Mesenchymal stem cell (in vitro differentiated cells and primary cell): ENCODE measurements at regions not wholly inside any gene's neighbourhood (a gene's known extent, or its start where the extent isn't known, plus 50 kb on each side); places are given as distances from the start of the nearest gene placed in this dataset.
"Not testable (repeated sequence)": the region's sequence is repeated elsewhere in the genome, so short reads cannot be mapped to it uniquely, and the experiment has no call there.

Experiments used
- DNase-seq: peaks from one replicate; pipeline ENCODE4 v3.0.0-alpha.2; 2013
- H2AFZ ChIP-seq: one replicate; pipeline ENCODE4 v1.6.1; 2013; ENCODE audit warnings: low read depth, mild to moderate bottlenecking, control low read depth, inconsistent platforms, low read length, moderate library complexity
- H2AK5ac ChIP-seq: 2 replicates; pipeline ENCODE4 v1.6.1; 2013; ENCODE audit warnings: low read length, moderate library complexity, mild to moderate bottlenecking, inconsistent platforms; ENCODE audit not compliant: severe bottlenecking
- H2BK120ac ChIP-seq: one replicate; pipeline ENCODE4 v1.6.1; 2013; ENCODE audit warnings: low read depth, mild to moderate bottlenecking, inconsistent platforms, low read length, moderate library complexity
- H2BK12ac ChIP-seq, 2 experiments: one replicate each; pipeline ENCODE4 v1.6.1; 2013; ENCODE audit warnings: inconsistent platforms in 2 of 2, low read length in 2 of 2, mild to moderate bottlenecking in 2 of 2, moderate library complexity in 2 of 2, control low read depth in 1 of 2
- H2BK15ac ChIP-seq: one replicate; pipeline ENCODE4 v1.6.1; 2013; ENCODE audit warnings: mild to moderate bottlenecking, low read depth, inconsistent platforms; ENCODE audit not compliant: poor library complexity, severe bottlenecking
- H2BK5ac ChIP-seq: 2 replicates; pipeline ENCODE4 v1.6.1; 2013; ENCODE audit warnings: low read depth, mild to moderate bottlenecking, low read length, control low read depth, inconsistent platforms; ENCODE audit not compliant: poor library complexity, severe bottlenecking
- H3K14ac ChIP-seq, 2 experiments: one replicate each; pipeline ENCODE4 v1.6.1; 2013; ENCODE audit warnings: inconsistent platforms in 2 of 2, low read length in 2 of 2, control low read depth in 1 of 2, mild to moderate bottlenecking in 1 of 2, moderate library complexity in 1 of 2
- H3K18ac ChIP-seq, 2 experiments: one replicate each; pipeline ENCODE4 v1.6.1; 2013; ENCODE audit warnings: inconsistent platforms in 2 of 2, low read length in 2 of 2, control low read depth in 1 of 2, low read depth in 1 of 2, mild to moderate bottlenecking in 1 of 2
- H3K23ac ChIP-seq, 2 experiments: one replicate each; pipeline ENCODE4 v1.6.1; 2013; ENCODE audit warnings: inconsistent platforms in 2 of 2, low read length in 2 of 2, mild to moderate bottlenecking in 2 of 2, moderate library complexity in 2 of 2, control low read depth in 1 of 2
- H3K27ac ChIP-seq: 2 replicates; pipeline ENCODE4 v1.5.1; 2013; ENCODE audit warnings: mild to moderate bottlenecking, moderate library complexity, low read length, control low read depth, inconsistent platforms; ENCODE audit not compliant: poor library complexity, severe bottlenecking
- H3K27me3 ChIP-seq, 2 experiments: 2 replicates each; pipeline versions ENCODE4 v1.6.1 to v1.7.0; 2013; ENCODE audit warnings: low read length in 2 of 2, mild to moderate bottlenecking in 2 of 2, moderate library complexity in 2 of 2, control low read depth in 1 of 2, inconsistent platforms in 1 of 2; ENCODE audit not compliant: control insufficient read depth in 1 of 2, insufficient read depth in 1 of 2
- H3K36me3 ChIP-seq, 2 experiments: 2 replicates each; pipeline versions ENCODE4 v1.6.1 to v1.7.0; 2013; ENCODE audit warnings: low read length in 2 of 2, control low read depth in 1 of 2, inconsistent platforms in 1 of 2, low read depth in 1 of 2, mild to moderate bottlenecking in 1 of 2; ENCODE audit not compliant: insufficient read depth in 2 of 2, control insufficient read depth in 1 of 2
- H3K4ac ChIP-seq, 2 experiments: one replicate each; pipeline ENCODE4 v1.6.1; 2013; ENCODE audit warnings: inconsistent platforms in 2 of 2, low read length in 2 of 2, mild to moderate bottlenecking in 2 of 2, moderate library complexity in 2 of 2, control low read depth in 1 of 2, low read depth in 1 of 2
- H3K4me1 ChIP-seq: 2 replicates; pipeline ENCODE4 v1.6.1; 2013; ENCODE audit warnings: low read depth, low read length, control low read depth; ENCODE audit not compliant: control insufficient read depth, insufficient read depth
- H3K4me2 ChIP-seq: 2 replicates; pipeline ENCODE4 v1.6.1; 2013; ENCODE audit warnings: low read length, mild to moderate bottlenecking, inconsistent platforms; ENCODE audit not compliant: poor library complexity, severe bottlenecking
- H3K4me3 ChIP-seq, 2 experiments: 2 replicates each; pipeline versions ENCODE4 v1.5.1 to v1.7.0; 2013; ENCODE audit warnings: low read length in 2 of 2, mild to moderate bottlenecking in 2 of 2, control low read depth in 1 of 2, low read depth in 1 of 2; ENCODE audit not compliant: insufficient read depth in 1 of 2
- H3K79me1 ChIP-seq: replicated peaks from 2 replicates; pipeline ENCODE4 v1.6.1; 2013; ENCODE audit warnings: mild to moderate bottlenecking, control low read depth, low read length, inconsistent platforms; ENCODE audit not compliant: poor library complexity, severe bottlenecking
- H3K9ac ChIP-seq: 2 replicates; pipeline ENCODE4 v1.7.0; 2013; ENCODE audit warnings: mild to moderate bottlenecking, low read length, moderate library complexity
- H3K9me3 ChIP-seq: 2 replicates; pipeline ENCODE4 v1.7.0; 2013; ENCODE audit warnings: mild to moderate bottlenecking, low read length; ENCODE audit not compliant: control insufficient read depth
- H4K8ac ChIP-seq: one replicate; pipeline ENCODE4 v1.6.1; 2013; ENCODE audit warnings: inconsistent platforms, mild to moderate bottlenecking, low read length, moderate library complexity
- H4K91ac ChIP-seq: one replicate; pipeline ENCODE4 v1.6.1; 2013; ENCODE audit warnings: mild to moderate bottlenecking, low read length, inconsistent platforms
- WGBS: methylation state at CpG from one replicate; pipeline ENCODE4 v1.1.7; 2013; ENCODE audit warnings: mixed read lengths; 5-methylcytosine and 5-hydroxymethylcytosine counted together

DNA sequence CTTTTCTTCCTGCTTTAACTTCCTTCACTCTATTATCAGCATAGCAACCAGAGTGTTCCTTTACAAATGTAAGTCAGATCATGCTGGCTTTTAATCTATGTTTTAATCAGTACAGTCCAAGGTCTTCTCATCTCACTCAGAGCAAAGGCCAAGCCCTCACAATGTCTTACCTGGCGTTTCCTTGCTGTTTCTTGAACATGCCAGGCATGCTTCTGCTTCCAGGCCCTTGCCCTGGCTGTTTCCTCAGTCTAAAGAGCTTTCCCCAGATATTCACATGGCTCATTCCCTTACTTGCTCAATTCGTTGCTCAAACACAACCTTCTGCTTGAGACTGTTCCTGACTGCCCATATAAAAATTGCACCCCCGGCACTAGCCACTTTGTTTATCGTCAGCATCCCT lies 121.7 kb upstream of the GLRA1 start:
- Histone ChIP-seq H3K4ac (no peak overlapping the region), H3K4me2 (no peak overlapping the region), H3K9me3 (peaks cover 3% of the 10 kb centered on the region), H3K23ac (no peak overlapping the region), H3K14ac (no peak overlapping the region), H2BK15ac (no peak overlapping the region), H2BK120ac (no peak overlapping the region), H2AFZ (no peak overlapping the region), H3K4me3 (no peak overlapping the region), H2AK5ac (no peak overlapping the region), H4K8ac (no peak overlapping the region), H4K91ac (no peak overlapping the region), H3K36me3 (no peaks in the 10 kb centered on the region), H3K79me1 (no peaks in the 10 kb centered on the region), H3K4me1 (no peaks in the 10 kb centered on the region), H3K9ac (no peak overlapping the region), H2BK5ac (no peak overlapping the region), H3K27ac (no peak overlapping the region), H3K27me3 (no peaks in the 10 kb centered on the region), H2BK12ac (no peak overlapping the region), H3K18ac (no peak overlapping the region)
- 55% methylated on average over 4 of the region's 4 CpGs for WGBS
- no peak for DNase-seq

DNA sequence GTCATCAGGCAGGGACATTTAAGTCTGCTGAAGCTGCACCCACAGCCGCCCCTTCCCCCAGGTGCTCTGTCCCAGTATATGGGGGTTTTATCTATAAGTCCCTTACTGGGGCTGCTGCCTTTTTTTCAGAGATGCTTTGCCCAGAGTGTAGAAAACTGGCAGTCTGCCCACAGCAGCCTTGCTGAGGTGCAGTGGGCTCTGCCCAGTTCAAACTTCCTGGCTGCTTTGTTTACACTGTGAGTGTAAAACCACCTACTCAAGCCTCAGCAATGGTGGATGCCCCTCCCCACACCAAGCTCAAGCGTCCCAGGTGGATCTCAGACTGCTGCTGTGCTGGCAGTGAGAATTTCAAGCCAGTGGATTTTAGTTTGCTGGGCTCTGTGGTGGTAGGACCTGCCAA lies 114.2 kb upstream of the GLRA1 start:
- H3K27ac ChIP-seq, H3K9me3 ChIP-seq, H3K18ac ChIP-seq, H3K36me3 ChIP-seq, H3K4ac ChIP-seq, DNase-seq, H3K23ac ChIP-seq, H3K79me1 ChIP-seq, H3K4me3 ChIP-seq, H3K4me1 ChIP-seq, H2AFZ ChIP-seq, H3K14ac ChIP-seq, H4K91ac ChIP-seq, H2AK5ac ChIP-seq, H2BK5ac ChIP-seq, H4K8ac ChIP-seq, H2BK15ac ChIP-seq, H2BK120ac ChIP-seq, H3K9ac ChIP-seq, H3K27me3 ChIP-seq, H3K4me2 ChIP-seq, H2BK12ac ChIP-seq: not testable (repeated sequence)
- 54% methylated on average over 2 of the region's 2 CpGs for WGBS

DNA sequence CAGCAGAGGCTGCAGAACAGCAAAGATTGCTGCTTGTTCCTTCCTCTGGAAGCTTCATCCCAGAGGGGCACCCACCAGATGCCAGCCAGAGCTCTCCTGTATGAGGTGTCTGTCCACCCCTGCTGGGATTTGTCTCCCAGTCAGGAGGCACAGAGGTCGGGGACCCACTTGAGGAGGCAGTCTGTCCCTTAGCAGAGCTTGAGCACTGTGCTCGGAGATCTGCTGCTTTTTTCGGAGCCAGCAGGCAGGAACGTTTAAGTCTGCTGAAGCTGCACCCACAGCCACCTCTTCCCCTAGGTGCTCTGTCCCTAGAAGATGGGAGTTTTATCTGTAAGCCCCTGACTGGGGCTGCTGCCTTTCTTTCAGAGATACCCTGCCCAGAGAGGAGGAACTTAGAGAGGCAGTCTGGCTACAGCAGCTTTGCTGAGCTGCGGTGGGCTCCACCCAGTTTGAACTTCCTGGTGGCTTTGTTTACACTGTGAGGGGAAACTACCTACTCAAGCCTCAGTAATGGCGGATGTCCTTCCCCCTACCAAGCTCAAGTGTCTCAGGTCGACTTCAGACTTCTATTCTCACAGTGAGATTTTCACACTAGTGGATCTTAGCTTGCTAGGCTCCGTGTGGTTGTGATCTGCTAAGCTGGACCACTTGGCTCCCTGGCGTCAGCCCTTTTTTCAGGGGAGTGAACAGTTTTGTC lies 101.8 kb upstream of the GLRA1 start:
- H3K27ac ChIP-seq, H3K23ac ChIP-seq, H2BK120ac ChIP-seq, H2BK5ac ChIP-seq, H3K14ac ChIP-seq, H2AFZ ChIP-seq, H3K18ac ChIP-seq, H4K91ac ChIP-seq, H2BK15ac ChIP-seq, H3K4me1 ChIP-seq, H3K9me3 ChIP-seq, H3K79me1 ChIP-seq, H3K4me3 ChIP-seq, H4K8ac ChIP-seq, H3K4me2 ChIP-seq, H2AK5ac ChIP-seq, H3K27me3 ChIP-seq, H3K4ac ChIP-seq, DNase-seq, H3K36me3 ChIP-seq, H2BK12ac ChIP-seq, H3K9ac ChIP-seq: not testable (repeated sequence)
- 61% methylated on average over 9 of the region's 9 CpGs for WGBS

DNA sequence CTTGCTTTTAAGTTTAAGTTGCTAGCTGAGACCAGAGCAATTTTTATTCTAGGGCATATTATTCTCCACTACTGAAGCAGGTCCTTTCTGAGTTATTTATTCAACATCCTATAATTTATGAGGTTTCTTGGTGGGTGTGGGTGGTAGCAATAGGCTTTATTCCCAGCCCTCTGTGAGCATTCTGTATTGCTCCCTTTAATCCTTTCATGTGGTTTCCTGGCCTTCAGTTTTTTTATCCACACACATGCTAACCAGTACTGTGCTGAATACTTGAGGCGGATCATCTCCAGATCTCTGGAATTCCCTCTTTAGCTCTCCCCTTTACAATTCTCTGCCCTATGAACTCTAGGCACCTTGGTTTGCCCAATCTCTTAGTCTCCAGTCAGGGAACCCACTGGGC lies 91.8 kb upstream of the GLRA1 start:
- Histone ChIP-seq H3K4ac (no peak overlapping the region), H2AFZ (no peak overlapping the region), H3K18ac (no peak overlapping the region), H2BK12ac (no peak overlapping the region), H3K14ac (no peak overlapping the region), H3K4me3 (no peak overlapping the region), H4K8ac (no peak overlapping the region), H2BK5ac (no peak overlapping the region), H3K4me2 (no peak overlapping the region), H3K9me3 (peaks cover 3% of the 10 kb centered on the region), H2AK5ac (no peak overlapping the region), H3K27me3 (no peaks in the 10 kb centered on the region), H2BK120ac (no peak overlapping the region), H3K36me3 (no peaks in the 10 kb centered on the region), H3K9ac (no peak overlapping the region), H3K4me1 (no peaks in the 10 kb centered on the region), H4K91ac (no peak overlapping the region), H3K23ac (no peak overlapping the region), H2BK15ac (no peak overlapping the region), H3K27ac (no peak overlapping the region), H3K79me1 (no peaks in the 10 kb centered on the region)
- 74% methylated on average over 1 of the region's 1 CpG for WGBS
- DNase-seq: no peak
